ENCODE measurements at regions not wholly inside any gene's neighbourhood (a gene's known extent, or its start where the extent isn't known, plus 50 kb on each side); places are given as distances from the start of the nearest gene placed in this dataset.

DNA sequence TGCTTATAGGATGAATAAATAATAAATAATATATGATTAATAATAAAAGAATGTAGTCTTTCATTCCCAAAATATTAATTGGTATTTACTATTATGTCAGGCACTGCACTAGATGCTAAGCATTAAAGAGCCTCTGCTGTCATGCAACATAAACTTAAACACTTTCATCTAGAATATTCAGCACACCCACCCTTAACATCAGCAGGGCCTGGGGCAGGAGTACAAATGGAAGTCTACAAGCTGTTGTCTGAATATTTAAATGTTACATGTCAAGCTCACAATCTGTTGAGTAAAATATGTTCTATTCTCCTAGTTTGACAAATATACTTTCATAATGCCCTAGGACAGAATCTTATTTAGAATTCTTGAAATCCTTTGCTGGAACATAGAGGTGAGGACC, 395.1 kb downstream of the EPM2A start:
- TF ChIP-seq POLR2A (IDR thresholded peaks at IDR 0.05) (no peak), EP300 (IDR thresholded peaks at IDR 0.05) (no peak), POLR2AphosphoS5 (IDR thresholded peaks at IDR 0.05) (no peak)
- TF ChIP-seq, protein P1, sequence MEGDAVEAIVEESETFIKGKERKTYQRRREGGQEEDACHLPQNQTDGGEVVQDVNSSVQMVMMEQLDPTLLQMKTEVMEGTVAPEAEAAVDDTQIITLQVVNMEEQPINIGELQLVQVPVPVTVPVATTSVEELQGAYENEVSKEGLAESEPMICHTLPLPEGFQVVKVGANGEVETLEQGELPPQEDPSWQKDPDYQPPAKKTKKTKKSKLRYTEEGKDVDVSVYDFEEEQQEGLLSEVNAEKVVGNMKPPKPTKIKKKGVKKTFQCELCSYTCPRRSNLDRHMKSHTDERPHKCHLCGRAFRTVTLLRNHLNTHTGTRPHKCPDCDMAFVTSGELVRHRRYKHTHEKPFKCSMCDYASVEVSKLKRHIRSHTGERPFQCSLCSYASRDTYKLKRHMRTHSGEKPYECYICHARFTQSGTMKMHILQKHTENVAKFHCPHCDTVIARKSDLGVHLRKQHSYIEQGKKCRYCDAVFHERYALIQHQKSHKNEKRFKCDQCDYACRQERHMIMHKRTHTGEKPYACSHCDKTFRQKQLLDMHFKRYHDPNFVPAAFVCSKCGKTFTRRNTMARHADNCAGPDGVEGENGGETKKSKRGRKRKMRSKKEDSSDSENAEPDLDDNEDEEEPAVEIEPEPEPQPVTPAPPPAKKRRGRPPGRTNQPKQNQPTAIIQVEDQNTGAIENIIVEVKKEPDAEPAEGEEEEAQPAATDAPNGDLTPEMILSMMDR (IDR thresholded peaks at IDR 0.05) = no peak
- Histone ChIP-seq H3K27me3 (no peaks in the 10 kb centered on the region), H3K4me1 (no peaks in the 10 kb centered on the region), H3K9me3 (no peaks in the 10 kb centered on the region), H3K27ac (no peak overlapping the region), H3K4me3 (no peak overlapping the region), H3K36me3 (no peaks in the 10 kb centered on the region)
- DNase-seq (no peak), ATAC-seq (ENCODE audit: low FRiP score in 2 of 2) (no peak)

GRCh38 chr6:145345094-145345493, 390.2 kb downstream of the EPM2A start:
- H3K4me1 ChIP-seq = no peaks in the 10 kb centered on the region
- ATAC-seq (ENCODE audit: low FRiP score in 2 of 2) (no peak), DNase-seq (no peak)
- H3K4me3 ChIP-seq = no peak overlapping the region
- H3K27me3 ChIP-seq = no peaks in the 10 kb centered on the region
- no peak for TF ChIP-seq POLR2A (IDR thresholded peaks at IDR 0.05)
- no peaks in the 10 kb centered on the region for H3K9me3 ChIP-seq
- H3K36me3 ChIP-seq = no peaks in the 10 kb centered on the region
- no peak overlapping the region for H3K27ac ChIP-seq

DNA sequence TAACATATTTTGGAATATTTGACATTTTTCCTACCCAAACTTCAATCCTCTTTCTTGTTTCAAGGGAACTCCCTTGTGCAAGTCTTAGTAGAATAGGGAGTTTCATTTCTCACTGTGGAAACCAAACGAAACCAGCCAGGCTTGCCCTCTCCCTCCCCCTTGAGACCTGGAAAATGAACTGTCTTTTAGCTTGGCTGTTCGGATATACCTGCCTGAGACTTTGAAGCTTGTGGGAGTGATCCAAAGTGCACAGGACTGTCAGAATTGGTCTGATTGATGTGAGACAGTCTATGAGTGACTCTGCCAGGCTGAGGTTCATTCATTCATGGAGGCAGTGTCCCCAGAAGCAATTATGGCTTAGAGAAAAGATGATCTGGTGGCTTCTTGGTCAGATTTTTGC, 388.1 kb downstream of the EPM2A start:
- Histone ChIP-seq H3K4me1 (no peaks in the 10 kb centered on the region), H3K36me3 (no peaks in the 10 kb centered on the region), H3K4me3 (no peak overlapping the region), H3K27ac (no peak overlapping the region), H3K9me3 (no peaks in the 10 kb centered on the region), H3K27me3 (no peaks in the 10 kb centered on the region)
- no peak for TF ChIP-seq EP300 (IDR thresholded peaks at IDR 0.05)
- no peak for TF ChIP-seq POLR2AphosphoS5 (IDR thresholded peaks at IDR 0.05)
- no peak for TF ChIP-seq POLR2A (IDR thresholded peaks at IDR 0.05)
- TF ChIP-seq, protein P1 (IDR thresholded peaks at IDR 0.05) = no peak
- 59 to 86% methylated on average over 2 of the region's 2 CpGs for WGBS, 2 donors
- ATAC-seq (ENCODE audit: low FRiP score in 2 of 2) (no peak), DNase-seq (no peak)

DNA sequence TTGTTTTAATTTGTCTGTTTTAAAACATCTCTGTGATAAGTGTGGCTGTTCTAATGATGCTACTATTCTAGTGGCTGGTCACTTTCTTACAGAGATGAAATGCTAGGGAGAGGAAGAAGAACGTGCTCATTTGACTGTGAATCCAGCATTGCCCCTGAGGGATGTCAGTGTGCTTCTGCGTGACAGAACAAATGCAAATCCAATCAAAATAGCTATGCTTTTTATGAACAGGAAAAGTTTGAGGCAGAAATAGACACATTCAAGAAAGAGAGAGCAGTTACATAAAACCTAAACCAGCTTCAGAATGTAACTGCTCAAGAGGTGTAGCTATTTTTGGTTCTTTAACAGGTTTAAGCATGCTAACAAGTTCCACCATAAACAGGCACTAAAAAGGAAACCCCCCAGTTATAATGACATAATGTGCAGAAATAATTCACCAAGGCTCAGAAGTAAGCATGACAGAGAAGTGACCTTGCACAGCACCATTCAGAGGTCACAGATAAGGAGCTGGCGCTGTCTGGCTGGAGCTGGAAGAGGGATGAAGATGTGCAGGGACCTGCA, 385.3 kb downstream of the EPM2A start:
- no peak overlapping the region for H3K4me3 ChIP-seq
- ATAC-seq (ENCODE audit: low FRiP score in 2 of 2) = no peak

GRCh38 chr6:145350928-145351327, 384.4 kb downstream of the EPM2A start:
- Histone ChIP-seq H3K36me3 (no peaks in the 10 kb centered on the region), H3K27me3 (no peaks in the 10 kb centered on the region), H3K4me1 (no peaks in the 10 kb centered on the region), H3K9me3 (no peaks in the 10 kb centered on the region), H3K27ac (no peak overlapping the region), H3K4me3 (no peak overlapping the region)
- WGBS, 2 donors = 83 to 84% methylated on average over 3 of the region's 3 CpGs
- no peak for ATAC-seq (ENCODE audit: low FRiP score in 2 of 2)
- TF ChIP-seq POLR2AphosphoS5 (IDR thresholded peaks at IDR 0.05) (no peak), POLR2A (IDR thresholded peaks at IDR 0.05) (no peak), EP300 (IDR thresholded peaks at IDR 0.05) (no peak)
- TF ChIP-seq, protein P1 (IDR thresholded peaks at IDR 0.05) = no peak
- DNase-seq = no peak

More for the DNA sequence above, 385.3 kb downstream of the EPM2A start:
- 67 to 70% methylated on average over 3 of the region's 3 CpGs for WGBS, 2 donors
- H3K36me3 ChIP-seq = no peaks in the 10 kb centered on the region
- no peaks in the 10 kb centered on the region for H3K4me1 ChIP-seq
- no peak overlapping the region for H3K27ac ChIP-seq
- no peak for DNase-seq
- no peaks in the 10 kb centered on the region for H3K9me3 ChIP-seq
- H3K27me3 ChIP-seq = no peaks in the 10 kb centered on the region
- TF ChIP-seq POLR2A (IDR thresholded peaks at IDR 0.05) (no peak), EP300 (IDR thresholded peaks at IDR 0.05) (no peak), POLR2AphosphoS5 (IDR thresholded peaks at IDR 0.05) (no peak)
- TF ChIP-seq, protein P1 (IDR thresholded peaks at IDR 0.05) = no peak

Data from upper lobe of left lung (tissue), 6 donors.